NCI-H1694 (cell line): ENCODE measurements at regions not wholly inside any gene's neighbourhood (a gene's known extent, or its start where the extent isn't known, plus 50 kb on each side); places are given as distances from the start of the nearest gene placed in this dataset.

Experiments used
- DNase-seq: peaks from one replicate; lab custom pipeline; 2025; lab: John Stamatoyannopoulos, UW

DNA sequence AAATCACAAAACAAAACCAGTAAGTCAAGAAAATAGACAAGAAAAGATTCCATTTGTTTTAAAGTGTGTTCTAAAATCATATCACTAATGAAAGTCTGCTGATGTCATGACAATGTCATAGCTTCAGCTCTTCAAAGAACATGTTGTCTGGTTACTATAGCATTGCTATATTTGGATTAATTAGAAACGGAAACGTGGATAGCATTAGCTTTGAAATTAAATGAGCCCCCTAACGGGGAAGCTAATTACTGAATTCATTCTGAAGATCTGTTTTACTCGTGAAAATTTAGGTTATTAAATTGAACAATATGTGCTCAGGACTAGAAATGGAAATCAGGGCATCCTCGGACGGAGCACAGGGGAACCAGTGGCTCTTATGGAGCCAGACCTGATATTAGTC, 316.7 kb upstream of the AGTR1 start:
- no peak for DNase-seq

DNA sequence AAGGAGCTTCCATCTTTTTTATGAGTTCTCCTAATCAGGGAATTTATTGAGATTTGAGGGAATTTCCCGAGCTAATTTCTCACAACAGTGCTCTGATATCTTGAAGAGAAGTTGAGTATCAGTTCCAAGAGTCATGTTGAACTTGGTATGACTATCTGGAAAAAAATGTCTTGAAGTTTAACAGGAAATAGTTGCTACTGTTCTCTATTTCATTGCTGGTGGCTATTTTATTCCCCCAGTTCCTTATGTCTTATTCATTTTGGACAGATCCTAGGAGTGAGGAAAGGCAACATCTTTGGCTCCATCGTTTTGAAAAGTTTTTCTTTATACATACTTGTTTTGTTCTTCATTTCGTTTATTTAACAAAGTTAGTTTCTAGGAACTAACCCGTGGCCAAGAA, 307.8 kb upstream of the AGTR1 start:
- DNase-seq = no peak

DNA sequence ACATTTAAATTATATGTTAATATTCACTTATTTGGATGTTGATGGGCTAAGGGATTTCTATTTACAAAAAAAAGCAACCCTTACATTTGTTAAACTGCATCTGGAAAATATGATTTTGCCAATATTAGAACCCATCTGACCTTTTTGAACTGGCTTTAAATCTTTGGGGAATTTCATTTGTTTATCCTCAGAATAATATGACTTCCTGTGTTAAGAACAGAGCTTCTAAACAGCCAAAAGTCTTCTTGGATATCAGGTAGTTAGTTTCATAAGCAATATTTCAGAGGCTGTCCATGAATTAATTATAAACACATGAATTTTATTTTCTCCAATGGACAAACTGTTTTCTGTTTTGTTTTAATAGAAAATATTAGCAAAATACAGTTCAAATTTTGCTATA, 301.9 kb upstream of the AGTR1 start:
- no peak for DNase-seq

DNA sequence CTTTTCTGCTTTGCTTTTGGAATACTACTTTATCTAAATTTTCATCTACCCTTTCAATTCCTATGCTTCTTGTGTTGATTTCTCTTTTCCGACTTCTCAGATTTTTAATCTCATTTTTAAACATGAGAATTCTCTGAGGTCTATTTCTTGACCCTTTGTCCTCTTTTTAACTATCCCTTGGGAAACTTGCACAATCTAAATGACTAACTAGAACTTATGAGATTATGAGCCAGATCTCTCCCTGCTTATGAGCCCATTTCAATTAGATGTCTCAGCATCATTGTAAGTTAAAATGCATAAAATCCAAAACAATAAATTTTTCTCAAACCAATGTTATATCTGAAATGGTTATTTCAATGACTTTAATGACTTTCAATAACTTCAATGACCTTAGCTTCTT, 296.9 kb upstream of the AGTR1 start:
- DNase-seq = no peak

DNA sequence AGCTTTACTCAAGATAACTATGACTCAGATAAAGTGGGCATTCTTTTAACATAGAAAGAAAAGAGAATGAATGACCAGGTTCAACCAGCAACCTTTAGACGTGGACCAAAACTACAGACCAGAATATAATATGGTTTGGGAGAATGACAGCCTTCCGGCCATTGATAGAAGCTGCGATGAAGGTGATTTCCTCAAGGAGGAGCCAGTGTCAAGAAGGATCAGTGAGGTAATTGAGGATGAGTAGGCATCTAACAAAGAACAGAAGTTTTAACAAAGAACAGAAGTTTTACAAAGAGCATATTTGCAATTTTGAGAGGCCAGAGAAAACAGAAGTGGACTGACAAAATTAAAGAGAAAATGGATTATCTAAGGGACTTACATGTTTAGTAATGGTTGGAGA, 289.0 kb upstream of the AGTR1 start:
- no peak for DNase-seq

DNA sequence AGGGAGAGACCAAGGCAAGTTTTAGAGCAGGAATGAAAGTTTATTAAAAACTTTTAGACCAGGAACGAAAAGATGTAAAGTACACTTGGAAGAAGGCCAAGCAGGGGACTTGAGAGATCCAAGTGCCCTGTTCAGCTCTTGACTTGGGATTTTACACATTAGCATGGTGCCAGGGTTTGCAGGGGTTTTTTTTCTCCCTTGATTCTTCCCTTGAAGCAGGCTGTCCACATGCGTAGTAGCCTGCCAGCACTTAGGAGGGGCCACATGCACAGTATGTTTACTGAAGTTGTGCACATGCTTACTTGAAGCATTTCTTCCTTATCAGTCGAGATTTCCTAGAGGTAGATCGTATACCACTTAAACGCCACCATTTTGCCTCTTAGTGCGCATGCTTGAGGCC, 277.5 kb upstream of the AGTR1 start:
- no peak for DNase-seq

DNA sequence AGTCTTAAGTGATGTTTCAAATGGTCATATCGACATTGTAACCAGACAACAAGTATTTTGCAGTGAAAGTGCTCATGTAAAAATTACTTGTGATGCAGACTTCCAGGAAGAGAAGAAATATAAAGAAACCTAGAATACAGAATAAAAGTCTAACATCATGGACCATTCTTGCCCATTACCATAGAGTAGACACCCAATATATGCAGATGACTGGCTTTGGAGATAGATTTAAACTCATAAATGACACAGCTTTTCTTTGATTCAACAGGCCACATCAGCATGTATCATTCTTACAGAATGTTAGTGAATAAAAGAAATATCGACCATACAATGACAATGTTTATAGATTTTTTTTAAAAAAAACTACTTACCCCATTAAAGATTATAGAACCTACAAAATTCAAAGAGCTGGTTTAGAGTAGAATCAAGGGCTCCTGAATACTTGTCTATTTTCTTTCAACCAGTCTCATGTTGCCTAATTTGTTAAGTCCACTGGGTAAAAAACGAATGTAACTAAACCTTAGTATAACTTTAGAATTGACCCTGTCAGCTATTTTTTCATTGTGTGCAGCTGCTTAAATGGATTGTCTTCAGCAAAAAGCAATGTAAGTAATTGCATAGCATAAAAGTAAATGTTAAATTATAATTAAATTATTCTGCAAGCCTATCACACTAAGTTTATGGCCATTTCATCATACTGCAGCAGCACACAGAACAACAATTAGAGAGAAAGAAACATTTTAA, 268.7 kb upstream of the AGTR1 start:
- no peak for DNase-seq

DNA sequence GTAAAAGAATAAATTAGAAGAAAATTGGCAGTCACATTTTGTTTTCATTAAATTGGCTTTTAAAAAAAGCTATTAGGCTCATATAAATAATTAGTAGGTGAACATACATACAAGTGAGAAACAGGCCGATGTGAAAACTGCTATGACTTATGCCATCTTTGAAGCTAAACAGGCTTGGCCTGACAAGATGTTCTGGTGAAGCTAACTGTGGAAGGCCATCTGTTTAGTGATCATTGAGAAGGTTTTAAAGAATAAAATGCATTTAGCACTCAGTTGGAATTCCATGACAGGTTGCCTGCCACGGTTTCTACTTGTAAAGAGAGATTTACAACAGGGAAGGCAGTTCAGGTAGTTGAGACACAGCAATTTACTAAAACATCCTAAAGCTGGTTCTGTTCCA, 264.0 kb upstream of the AGTR1 start:
- DNase-seq = no peak

DNA sequence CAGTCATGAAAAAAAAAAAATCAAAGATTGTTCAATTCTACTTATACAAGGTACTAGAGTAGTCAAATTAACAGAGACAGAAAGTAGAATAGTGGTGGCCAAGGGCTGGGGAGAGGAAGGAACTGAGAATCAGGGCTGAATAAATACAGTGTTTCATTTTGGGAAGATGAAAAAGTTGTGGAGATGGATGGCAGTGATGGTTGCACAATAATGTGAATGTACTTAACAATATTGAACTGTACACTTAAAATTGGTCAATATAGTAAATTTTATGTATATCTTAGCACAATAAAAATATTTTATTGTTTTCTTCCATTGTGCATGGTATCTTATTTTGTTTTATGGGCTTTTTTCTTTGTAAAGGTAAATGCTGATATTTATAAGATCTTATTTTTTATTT, 262.2 kb upstream of the AGTR1 start:
- DNase-seq = no peak

DNA sequence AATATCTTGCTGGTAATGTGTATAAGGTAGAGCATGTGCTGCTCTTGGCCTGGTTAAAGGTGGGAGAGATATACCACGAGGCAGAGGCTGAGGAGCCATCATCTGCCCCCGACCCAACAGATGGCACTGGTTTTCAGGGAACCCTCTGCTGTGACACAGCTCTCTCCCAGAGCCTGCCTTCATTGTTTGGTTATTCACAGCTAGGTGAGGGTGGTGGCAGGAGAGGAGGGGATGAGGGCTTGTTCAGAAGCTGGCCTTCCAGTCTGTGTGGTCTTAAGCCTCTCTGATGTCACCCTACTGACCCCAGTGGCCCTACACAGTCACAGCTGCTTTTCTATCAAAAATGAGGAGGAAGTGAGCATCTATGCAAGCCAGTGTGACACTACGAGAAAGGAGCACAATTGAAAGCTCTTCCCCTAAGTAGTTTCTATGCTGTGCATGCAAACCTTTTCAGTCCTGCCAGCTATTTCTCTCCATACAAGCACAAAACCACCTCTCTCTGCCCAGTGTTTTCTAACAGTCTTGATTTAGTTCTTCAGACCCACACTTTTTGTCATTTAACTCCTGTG, 258.4 kb upstream of the AGTR1 start:
- no peak for DNase-seq

DNA sequence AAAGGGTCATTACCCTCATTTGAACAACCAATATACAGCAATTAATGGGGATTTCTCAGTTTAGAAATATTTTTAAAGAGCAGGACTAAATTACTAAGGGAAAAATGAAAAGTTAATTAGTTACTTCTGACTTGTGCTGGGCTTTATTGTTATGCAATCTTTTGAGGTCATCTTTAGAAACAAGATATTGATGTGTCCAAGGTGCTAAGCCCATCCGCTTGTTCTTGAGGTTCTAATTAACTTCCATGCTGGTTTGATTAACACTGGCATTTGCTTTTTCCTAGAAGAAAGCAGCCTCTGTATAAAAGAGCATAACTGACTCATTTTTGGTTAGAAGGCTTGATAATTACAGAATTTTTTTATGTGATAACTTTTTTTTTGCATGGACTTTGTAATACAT, 256.5 kb upstream of the AGTR1 start:
- no peak for DNase-seq

DNA sequence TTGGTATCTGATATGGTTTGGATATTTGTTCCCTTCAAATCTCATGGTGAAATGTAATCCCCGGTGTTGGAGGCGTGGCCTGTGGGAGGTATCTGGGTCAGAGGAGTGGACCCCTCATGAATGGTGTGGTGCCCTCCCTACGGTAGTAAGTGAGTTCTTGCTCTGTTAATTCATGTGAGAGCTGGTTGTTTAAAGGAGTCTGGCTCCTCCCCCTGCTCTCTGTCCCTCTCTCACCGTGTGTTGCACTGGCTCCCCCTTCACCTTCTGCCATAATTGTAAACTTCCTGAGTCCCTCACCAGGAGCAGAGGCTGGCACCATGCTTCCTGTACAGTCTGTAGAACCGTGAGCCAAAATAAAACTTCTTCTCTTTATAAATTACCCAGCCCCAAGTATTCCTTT, 246.9 kb upstream of the AGTR1 start:
- no peak for DNase-seq

DNA sequence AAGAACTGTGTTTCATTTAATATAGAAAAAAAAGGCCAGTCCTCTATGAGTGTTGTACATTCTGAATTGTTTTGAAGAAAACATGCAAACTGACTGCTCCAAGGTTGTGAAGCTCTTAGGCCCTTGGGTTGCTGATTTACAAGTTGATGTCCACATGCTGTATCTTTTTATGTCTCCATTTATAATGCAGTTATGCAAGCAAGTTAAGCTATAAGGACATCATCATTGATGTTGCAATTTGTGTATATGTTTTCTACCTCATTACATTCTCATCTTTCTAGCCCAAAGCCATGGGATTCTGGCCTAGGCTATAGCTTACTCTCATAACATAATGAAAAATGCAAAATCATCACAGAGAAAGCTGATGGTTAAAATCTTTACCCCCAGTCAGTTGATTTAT, 245.7 kb upstream of the AGTR1 start:
- DNase-seq = no peak

DNA sequence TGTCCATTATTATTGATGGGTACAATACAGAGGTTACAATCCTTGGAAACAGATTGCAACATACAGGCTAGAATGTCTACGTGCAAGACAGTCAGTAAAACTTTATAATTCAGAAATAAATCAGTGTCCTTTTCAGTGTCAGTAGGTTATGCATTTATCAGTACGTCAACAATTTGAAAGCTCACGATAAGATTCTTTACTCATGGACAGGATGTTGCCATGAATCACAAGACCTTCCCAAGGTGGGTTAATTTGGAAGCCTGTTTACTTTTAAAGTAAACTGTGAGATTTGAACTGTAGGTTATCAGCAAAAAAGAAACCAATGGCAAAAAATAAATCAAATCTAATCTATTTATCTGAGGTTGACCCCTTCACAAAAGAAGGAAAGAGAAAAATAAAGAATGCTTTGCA, 243.9 kb upstream of the AGTR1 start:
- DNase-seq = no peak

DNA sequence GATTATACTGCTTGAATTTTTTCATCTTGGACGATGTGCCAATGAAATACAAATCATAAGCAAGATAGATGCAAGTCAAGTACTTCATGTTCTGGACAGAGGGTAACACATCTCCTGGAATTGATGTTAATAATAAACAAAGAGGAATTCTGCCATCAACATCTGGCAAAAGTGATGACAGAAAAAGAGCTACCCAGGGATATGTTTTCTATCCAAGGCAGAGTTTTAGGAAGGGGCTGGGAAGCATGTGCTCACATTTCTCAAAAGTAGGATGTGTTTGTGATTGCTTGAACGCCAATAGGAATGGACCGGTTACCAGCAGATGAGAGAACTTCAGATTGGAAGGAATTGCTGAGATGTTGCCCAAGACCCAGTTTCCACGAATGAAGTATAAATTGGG, 242.6 kb upstream of the AGTR1 start:
- DNase-seq = no peak

DNA sequence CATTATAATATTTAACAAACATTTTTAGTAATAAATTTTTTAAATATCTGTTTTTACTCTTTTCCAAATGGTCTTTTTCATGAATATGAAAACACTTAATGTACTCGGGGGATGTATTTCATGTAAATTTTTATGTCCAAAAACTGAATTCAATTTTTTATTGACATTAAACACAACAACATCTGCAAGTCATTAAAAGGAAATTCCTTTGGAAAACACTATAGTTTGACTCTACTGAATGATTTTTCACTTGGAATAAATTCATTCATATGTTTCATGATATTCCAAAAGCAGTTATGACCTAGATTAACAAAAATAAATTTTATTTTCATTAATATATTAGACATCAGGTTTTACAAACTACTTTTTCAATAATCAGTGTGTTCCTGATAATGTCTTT, 239.8 kb upstream of the AGTR1 start:
- DNase-seq = no peak

DNA sequence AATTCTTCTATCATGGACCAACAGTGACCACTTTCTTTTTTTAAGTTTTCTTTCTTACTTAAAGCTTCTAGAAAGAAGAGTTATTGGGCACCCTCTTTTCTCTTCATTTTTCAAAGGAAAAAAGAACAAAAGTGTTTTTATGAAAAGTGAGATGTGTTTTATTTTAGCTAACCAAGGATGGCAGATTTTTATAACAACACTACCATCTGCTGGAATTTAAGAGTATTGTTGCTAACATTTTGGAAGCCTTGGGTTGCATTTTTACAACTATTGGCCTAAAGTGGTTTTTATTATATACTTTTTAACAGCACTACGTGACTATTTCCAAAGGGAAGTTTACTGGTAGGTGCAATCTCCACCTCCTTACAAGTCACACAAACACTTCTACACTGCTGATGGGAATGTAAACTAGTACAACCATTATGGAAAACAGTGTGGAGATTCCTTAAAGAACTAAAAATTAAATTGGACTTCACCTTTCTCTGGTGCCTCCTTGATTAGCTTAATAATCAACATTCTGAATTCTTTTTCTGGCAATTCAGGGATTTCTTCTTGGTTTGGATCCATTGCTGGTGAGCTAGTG, 237.7 kb upstream of the AGTR1 start:
- no peak for DNase-seq

DNA sequence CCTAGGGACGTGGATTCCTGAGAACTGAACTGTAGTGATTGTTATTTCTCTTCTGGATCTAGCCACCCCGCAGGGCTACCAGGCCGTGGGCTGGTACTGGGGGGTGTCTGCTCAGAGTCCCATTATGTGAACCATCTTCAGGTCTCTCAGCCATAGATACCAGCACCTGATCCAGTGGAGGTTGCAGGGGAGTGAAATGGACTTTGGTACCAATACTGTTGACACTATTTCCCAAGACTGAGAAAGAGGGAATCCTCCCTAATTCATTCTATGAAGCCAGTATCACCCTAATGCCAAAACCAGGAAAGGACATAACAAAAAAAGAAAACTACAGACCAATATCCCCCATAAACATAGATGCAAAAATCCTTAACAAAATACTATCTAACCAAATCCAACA, 237.0 kb upstream of the AGTR1 start:
- DNase-seq = no peak

DNA sequence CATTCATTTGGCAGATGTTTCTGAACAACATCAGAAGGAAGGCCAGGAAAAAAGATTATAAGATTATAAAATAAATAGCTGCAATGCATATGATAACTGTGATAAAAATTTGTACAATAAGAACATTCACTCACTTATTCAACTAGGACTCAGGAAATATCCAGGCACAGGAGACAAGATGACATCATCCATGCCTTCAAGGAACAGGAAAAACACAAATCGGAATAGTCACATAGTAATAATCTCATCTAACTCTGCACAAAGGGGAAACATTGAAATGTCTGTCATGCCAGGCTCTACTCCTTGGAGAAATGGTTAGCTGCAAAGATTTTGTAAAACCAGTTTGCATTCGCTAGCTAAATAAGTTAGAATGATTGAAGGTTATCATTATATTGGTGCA, 233.5 kb upstream of the AGTR1 start:
- no peak for DNase-seq

DNA sequence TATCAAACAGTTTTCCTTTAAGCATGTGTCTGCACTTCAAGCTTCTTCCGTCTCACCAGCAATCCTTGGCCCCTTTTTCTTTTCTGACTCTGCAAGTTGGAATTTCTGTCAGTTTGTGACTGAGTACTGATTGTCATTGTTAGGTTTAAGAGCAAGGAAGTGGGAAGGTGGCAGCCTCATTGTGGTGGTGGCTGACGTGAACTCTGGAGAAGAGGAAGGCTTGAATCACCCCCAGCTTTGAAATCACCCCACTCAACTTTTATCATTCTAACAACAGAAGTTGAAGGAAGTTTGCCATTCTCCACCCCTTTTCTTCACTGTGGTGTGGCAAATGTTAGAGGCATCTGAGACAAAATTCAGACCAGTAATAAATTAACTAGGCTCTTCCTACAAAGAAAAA, 231.6 kb upstream of the AGTR1 start:
- no peak for DNase-seq

DNA sequence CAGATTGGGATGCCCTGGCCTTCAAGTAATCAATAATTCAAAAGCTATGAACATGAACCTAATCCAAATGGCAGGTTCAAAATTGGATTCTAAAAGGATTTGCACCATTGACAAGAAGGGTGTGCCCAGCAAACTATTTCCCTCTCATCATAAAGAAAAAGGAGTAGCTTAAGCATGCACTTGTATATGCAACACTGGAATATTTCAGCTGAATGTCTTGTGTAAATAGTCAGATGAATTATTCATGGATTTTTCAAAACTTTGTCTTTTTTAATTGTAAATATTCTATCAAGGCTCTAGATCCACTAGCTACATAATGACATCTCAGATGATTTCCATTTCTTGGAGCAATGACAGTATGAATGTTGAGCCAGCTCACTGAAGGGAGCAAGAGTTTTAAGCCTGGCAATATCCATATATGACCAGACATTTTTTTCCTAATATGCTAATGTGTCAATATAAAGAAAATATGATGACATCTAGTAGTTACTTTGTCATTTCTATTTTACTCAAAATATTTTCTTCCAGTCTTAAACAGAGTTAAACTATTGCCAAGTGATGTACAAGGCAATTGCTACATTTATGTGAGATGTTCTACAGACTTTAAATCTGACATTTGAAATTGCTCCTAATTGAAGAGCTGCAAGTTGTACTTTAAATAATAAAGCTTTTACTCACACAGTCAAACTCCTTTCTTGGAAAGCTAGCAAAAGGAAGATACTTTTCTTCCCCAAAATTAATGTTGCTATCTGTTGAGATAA, 230.5 kb upstream of the AGTR1 start:
- no peak for DNase-seq

DNA sequence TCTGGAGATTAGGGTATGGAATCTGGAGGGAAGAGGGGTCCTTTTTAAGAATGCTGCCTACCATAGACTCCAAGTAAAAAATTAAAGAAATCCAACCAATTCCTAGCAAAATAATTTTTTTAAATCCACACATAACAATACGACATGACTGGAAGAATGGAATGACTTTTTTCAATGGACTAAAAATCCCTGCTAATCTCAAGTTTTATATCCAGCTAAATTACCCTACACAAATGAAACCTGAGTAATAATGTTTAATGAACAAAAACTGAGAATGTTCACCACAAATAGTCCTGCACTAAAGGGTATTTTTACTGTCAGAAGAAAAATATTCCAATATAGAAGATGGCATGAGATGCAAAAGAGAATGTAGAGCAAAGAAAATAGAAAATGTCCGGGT, 220.3 kb upstream of the AGTR1 start:
- no peak for DNase-seq

DNA sequence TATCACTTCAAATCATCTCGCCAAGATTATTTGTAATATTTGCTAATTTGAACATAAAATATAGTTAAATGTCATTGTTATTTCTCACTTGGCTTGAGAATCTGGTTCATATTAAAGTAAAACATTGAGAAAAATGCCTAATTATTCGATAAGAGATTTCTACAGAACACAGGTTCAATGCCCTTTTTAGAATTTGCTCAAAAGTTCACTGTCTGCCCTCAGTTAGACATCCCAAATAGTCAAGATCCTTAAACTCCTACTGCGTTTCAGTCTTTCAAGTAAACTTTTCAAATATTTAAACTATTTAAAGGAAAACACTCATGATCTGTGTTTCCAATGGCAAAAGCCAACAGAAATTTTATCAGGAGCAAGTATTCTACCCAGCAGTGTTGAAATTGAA, 204.1 kb upstream of the AGTR1 start:
- DNase-seq = no peak
